ENCODE measurements at regions not wholly inside any gene's neighbourhood (a gene's known extent, or its start where the extent isn't known, plus 50 kb on each side); places are given as distances from the start of the nearest gene placed in this dataset.

DNA sequence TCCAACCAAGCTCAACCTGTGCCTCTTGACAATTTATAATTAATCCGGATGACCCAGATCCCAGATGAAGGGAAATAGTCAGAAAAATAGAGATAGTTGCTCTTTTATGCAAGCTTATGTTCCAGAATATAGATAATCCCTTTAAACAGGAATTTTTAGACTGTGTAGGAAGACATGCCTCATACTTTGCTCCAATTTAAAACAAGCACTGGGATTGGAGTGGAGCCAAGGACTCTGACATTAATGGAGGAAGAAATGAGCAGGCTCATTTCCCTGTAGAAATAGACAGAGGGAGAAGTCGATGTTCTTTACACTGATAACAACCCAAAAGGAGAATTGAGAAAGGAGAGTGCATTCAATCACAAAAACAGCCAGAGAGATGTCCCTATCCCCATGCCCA is 70.1 kb upstream of the LRRC55 start:
- no peak for DNase-seq (ENCODE audit: low spot score)
- H3K27ac ChIP-seq = no peak overlapping the region
- H3K79me2 ChIP-seq = no peaks in the 10 kb centered on the region
- H3K4me1 ChIP-seq (ENCODE audit: insufficient read depth) = no peaks in the 10 kb centered on the region
- no peak overlapping the region for H3K4me2 ChIP-seq
- H2AFZ ChIP-seq = no peak overlapping the region
- H3K36me3 ChIP-seq (replicated peaks; ENCODE audit: insufficient read depth, low read depth) = no peaks in the 10 kb centered on the region
- H3K9me2 ChIP-seq (replicated peaks; ENCODE audit: insufficient read depth) = no peaks in the 10 kb centered on the region
- H3K9me3 ChIP-seq (ENCODE audit: low read depth) = no peaks in the 10 kb centered on the region
- TF ChIP-seq EZH2 (IDR thresholded peaks at IDR 0.05; ENCODE audit: borderline replicate concordance) = no peak
- H3K27me3 ChIP-seq = no peaks in the 10 kb centered on the region
- 72% methylated on average over 2 of the region's 2 CpGs for WGBS (ENCODE audit: low lambda C conversion rate, missing lambda C conversion rate)
- H3K4me3 ChIP-seq = no peak overlapping the region
- no peaks in the 10 kb centered on the region for H4K20me1 ChIP-seq (ENCODE audit: insufficient read depth, poor library complexity, severe bottlenecking)

DNA sequence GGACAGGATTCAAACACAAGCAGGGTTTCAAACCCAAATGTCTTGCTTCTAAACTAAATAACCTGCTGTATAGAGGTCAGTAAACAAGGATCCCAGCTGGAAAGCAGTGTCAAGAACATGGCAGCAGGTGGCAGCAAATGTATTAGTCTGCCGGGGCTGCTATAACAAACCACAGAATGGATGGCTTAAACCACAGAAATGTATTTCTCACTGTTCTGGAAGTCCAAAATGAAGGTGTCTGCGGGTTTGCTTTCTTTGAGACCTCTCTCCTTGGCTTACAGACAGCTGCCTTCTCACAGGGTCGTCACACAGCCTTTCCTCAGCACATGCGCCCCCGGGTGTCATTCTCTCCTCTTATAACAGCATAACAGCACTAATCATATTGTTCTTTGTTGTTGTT is 65.1 kb upstream of the LRRC55 start:
- no peaks in the 10 kb centered on the region for H3K27me3 ChIP-seq
- H3K36me3 ChIP-seq (replicated peaks; ENCODE audit: insufficient read depth, low read depth) = no peaks in the 10 kb centered on the region
- H3K27ac ChIP-seq = no peak overlapping the region
- no peaks in the 10 kb centered on the region for H3K79me2 ChIP-seq
- no peak overlapping the region for H3K4me2 ChIP-seq
- peak; percentile 42 for DNase-seq (ENCODE audit: low spot score)
- no peak overlapping the region for H2AFZ ChIP-seq
- no peaks in the 10 kb centered on the region for H3K4me1 ChIP-seq (ENCODE audit: insufficient read depth)
- no peak overlapping the region for H3K4me3 ChIP-seq
- WGBS (ENCODE audit: low lambda C conversion rate, missing lambda C conversion rate) = 63% methylated on average over 5 of the region's 5 CpGs
- H3K9me2 ChIP-seq (replicated peaks; ENCODE audit: insufficient read depth) = no peaks in the 10 kb centered on the region
- TF ChIP-seq EZH2phosphoT487 (IDR thresholded peaks at IDR 0.05; ENCODE audit: low read depth, severe bottlenecking, unreplicated experiment) (no peak), EZH2 (IDR thresholded peaks at IDR 0.05; ENCODE audit: borderline replicate concordance) (no peak)
- TF ChIP-seq, protein P1, sequence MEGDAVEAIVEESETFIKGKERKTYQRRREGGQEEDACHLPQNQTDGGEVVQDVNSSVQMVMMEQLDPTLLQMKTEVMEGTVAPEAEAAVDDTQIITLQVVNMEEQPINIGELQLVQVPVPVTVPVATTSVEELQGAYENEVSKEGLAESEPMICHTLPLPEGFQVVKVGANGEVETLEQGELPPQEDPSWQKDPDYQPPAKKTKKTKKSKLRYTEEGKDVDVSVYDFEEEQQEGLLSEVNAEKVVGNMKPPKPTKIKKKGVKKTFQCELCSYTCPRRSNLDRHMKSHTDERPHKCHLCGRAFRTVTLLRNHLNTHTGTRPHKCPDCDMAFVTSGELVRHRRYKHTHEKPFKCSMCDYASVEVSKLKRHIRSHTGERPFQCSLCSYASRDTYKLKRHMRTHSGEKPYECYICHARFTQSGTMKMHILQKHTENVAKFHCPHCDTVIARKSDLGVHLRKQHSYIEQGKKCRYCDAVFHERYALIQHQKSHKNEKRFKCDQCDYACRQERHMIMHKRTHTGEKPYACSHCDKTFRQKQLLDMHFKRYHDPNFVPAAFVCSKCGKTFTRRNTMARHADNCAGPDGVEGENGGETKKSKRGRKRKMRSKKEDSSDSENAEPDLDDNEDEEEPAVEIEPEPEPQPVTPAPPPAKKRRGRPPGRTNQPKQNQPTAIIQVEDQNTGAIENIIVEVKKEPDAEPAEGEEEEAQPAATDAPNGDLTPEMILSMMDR (IDR thresholded peaks at IDR 0.05; ENCODE audit: poor library complexity) = peak; percentile 56
- H3K9me3 ChIP-seq (ENCODE audit: low read depth) = no peaks in the 10 kb centered on the region
- no peaks in the 10 kb centered on the region for H4K20me1 ChIP-seq (ENCODE audit: insufficient read depth, poor library complexity, severe bottlenecking)

DNA sequence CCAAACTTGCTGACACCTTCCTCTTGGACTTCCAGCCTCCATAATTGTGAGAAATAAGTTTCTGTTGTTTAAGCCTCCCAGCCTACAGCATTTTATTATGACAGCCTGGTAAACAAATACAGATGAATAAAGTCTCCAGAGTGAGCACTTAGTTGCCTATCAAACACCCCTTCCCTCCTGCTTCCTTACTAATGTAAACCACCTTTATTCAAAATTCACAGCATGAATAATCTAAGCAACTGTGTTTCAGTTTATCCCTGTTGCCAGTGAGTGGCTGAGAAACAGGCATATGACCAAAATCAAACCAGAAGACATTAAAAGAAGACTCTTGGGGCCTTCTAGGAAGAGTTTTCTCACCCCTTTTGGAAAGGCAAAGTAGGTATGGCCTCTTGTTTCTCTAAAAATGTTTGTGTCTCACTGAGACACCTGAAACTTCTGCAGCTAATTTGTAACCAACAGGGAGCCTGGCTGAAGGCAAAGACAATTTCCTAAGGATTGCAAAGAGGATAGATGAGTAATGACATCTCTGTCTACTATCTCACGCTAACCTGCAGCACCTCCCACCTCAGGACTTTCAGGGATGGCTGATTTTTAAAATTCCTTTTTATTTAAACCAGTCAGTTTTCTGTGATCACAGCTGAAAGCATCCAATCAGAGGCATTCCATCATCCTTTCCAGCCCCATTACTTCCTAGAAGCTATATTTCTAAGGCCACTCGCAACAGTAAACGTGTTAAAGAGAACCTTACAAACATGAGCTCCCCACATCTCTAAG is 61.4 kb upstream of the LRRC55 start:
- DNase-seq (ENCODE audit: low spot score) = no peak
- Histone ChIP-seq H3K27me3 (no peaks in the 10 kb centered on the region), H3K4me3 (no peak overlapping the region), H3K9me2 (replicated peaks; ENCODE audit: insufficient read depth) (no peaks in the 10 kb centered on the region), H3K4me2 (no peak overlapping the region), H2AFZ (no peak overlapping the region), H4K20me1 (ENCODE audit: insufficient read depth, poor library complexity, severe bottlenecking) (no peaks in the 10 kb centered on the region), H3K79me2 (no peaks in the 10 kb centered on the region), H3K4me1 (ENCODE audit: insufficient read depth) (no peaks in the 10 kb centered on the region), H3K36me3 (replicated peaks; ENCODE audit: insufficient read depth, low read depth) (no peaks in the 10 kb centered on the region), H3K9me3 (ENCODE audit: low read depth) (no peaks in the 10 kb centered on the region), H3K27ac (no peak overlapping the region)
- TF ChIP-seq EZH2 (IDR thresholded peaks at IDR 0.05; ENCODE audit: borderline replicate concordance) (no peak), EZH2phosphoT487 (IDR thresholded peaks at IDR 0.05; ENCODE audit: low read depth, severe bottlenecking, unreplicated experiment) (no peak)
- TF ChIP-seq, protein P1 (IDR thresholded peaks at IDR 0.05; ENCODE audit: poor library complexity) = no peak
- 84% methylated on average over 3 of the region's 3 CpGs for WGBS (ENCODE audit: low lambda C conversion rate, missing lambda C conversion rate)

DNA sequence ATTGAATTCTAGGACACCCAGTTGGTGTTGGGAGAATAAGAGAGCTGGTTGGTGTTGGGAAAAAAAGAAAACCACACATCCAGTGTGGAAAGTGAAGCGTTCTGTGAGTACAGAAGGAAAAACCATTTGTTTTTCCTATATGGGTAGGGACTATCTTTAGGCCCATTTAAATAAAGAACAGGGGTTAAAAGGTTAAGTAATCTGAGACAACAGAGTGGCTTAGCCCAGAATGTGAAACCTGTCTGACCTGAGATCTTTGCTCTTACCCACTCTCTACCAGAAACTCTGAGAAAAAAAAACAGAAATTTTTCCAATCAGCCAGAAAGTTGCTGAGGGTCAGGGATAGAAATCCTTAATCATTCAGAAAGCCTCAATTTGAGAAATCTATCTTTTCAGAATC is 59.8 kb upstream of the LRRC55 start:
- H3K27me3 ChIP-seq = no peaks in the 10 kb centered on the region
- WGBS (ENCODE audit: low lambda C conversion rate, missing lambda C conversion rate) = 62% methylated on average over 1 of the region's 1 CpG

More for the DNA sequence above, 59.8 kb upstream of the LRRC55 start:
- H3K4me3 ChIP-seq = no peak overlapping the region
- no peaks in the 10 kb centered on the region for H3K4me1 ChIP-seq (ENCODE audit: insufficient read depth)
- H3K9me2 ChIP-seq (replicated peaks; ENCODE audit: insufficient read depth) = no peaks in the 10 kb centered on the region
- no peak overlapping the region for H3K27ac ChIP-seq
- H2AFZ ChIP-seq = no peak overlapping the region
- TF ChIP-seq EZH2 (IDR thresholded peaks at IDR 0.05; ENCODE audit: borderline replicate concordance) (no peak), EZH2phosphoT487 (IDR thresholded peaks at IDR 0.05; ENCODE audit: low read depth, severe bottlenecking, unreplicated experiment) (no peak)
- TF ChIP-seq, protein P1 (IDR thresholded peaks at IDR 0.05; ENCODE audit: poor library complexity) = no peak
- no peaks in the 10 kb centered on the region for H4K20me1 ChIP-seq (ENCODE audit: insufficient read depth, poor library complexity, severe bottlenecking)
- H3K36me3 ChIP-seq (replicated peaks; ENCODE audit: insufficient read depth, low read depth) = no peaks in the 10 kb centered on the region
- no peak overlapping the region for H3K4me2 ChIP-seq
- DNase-seq (ENCODE audit: low spot score) = no peak
- H3K9me3 ChIP-seq (ENCODE audit: low read depth) = no peaks in the 10 kb centered on the region
- H3K79me2 ChIP-seq = no peaks in the 10 kb centered on the region

Data from hepatocyte (in vitro differentiated cells).